ENCODE measurements at regions not wholly inside any gene's neighbourhood (a gene's known extent, or its start where the extent isn't known, plus 50 kb on each side); places are given as distances from the start of the nearest gene placed in this dataset.

- in situ Hi-C loops (cut with MboI; ENCODE audit: low pct_unique_long_range_greater_than_20kb, low sequenced_read_pairs) = no loop called here
- DNase-seq = no peak
Observed at GRCh38 chr2:200725596-200725995, 86.1 kb upstream of the BZW1 start.

GRCh38 chr2:200728630-200729029 lies 83.1 kb upstream of the BZW1 start:
- DNase-seq = no peak
- in situ Hi-C loops (cut with MboI; ENCODE audit: low pct_unique_long_range_greater_than_20kb, low sequenced_read_pairs) = no loop called here

- DNase-seq = no peak
- in situ Hi-C loops (cut with MboI; ENCODE audit: low pct_unique_long_range_greater_than_20kb, low sequenced_read_pairs) = no loop called here
Observed at GRCh38 chr2:200730302-200730701, 81.4 kb upstream of the BZW1 start.

- in situ Hi-C loops (cut with MboI; ENCODE audit: low pct_unique_long_range_greater_than_20kb, low sequenced_read_pairs) = no loop called here
- no peak for DNase-seq
Observed at GRCh38 chr2:200730960-200731359, 80.8 kb upstream of the BZW1 start.

DNA sequence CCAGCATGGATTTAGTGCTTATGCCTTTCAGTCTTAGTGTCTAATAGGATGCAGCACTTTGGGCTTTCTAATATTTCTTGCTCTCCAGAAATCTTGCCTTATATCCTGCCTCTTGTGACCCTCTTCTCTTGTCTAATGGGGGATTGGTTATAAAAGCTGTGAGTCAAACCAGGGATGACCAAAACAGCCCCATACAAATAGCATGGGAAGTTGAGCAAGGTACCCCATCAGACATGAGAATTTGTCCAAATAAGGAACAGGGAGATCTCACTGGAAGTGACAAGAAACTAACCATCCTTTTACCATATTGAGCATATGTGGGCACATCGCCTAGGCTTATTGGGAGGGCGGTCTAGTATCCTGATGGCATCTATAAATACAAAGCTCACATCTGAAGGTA lies 78.8 kb upstream of the BZW1 start:
- DNase-seq = no peak
- in situ Hi-C loops (cut with MboI; ENCODE audit: low pct_unique_long_range_greater_than_20kb, low sequenced_read_pairs) = no loop called here

DNA sequence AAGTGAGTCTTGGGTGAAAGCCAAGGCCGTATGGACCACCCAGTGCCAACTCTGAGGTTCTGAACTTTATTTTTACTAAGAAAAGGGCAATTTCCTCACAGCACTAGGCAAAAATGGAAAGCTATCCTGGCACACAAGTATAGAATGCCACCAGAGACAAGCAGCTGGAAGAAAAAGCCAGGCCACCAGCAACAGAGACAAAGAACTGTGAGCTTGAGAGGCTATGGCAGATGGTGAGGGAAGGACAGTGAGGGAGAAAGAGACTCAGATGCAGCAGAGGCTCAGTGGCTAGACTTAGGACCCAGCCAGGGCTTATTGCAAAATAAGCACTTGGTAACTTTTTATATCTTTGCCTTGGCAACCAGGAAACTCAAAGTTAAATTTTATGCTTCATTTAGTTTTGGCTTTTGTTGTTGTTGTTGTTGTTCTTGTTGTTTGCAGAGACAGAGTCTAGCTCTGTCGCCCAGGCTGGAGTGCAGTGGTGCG lies 78.0 kb upstream of the BZW1 start:
- in situ Hi-C loops (cut with MboI; ENCODE audit: low pct_unique_long_range_greater_than_20kb, low sequenced_read_pairs) = no loop called here
- no peak for DNase-seq

GRCh38 chr2:200735061-200735460 lies 76.6 kb upstream of the BZW1 start:
- in situ Hi-C loops (cut with MboI; ENCODE audit: low pct_unique_long_range_greater_than_20kb, low sequenced_read_pairs) = no loop called here
- DNase-seq = no peak

DNA sequence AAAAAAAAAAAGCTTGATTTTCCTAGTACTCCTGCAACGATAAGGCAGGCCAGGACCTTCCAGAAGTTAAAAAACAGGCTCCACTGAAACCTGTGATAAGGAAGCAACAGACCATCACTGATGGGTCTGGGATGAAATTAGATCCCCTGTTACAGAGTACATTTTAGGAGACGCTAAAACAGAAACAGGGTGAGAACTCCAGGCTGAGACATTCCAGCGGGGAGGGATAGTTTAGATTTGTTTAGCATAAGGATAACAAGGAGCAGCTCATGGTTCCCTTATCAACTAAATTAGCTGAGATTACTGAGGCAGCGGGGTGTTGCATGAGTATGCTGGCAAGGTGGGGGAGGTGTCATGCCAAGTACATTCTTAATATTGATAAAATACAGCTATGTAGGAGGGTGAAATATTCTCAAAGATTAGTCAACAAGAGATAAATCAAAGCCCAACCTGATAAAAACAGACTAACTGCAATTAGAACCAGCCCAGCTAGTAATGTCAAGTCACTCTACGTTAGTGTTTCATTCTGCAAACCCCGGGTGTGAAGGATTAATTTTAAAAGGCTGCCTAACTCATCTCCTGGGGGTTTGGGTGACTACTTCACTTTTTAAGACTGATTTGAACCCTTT lies 75.0 kb upstream of the BZW1 start:
- no peak for DNase-seq

DNA sequence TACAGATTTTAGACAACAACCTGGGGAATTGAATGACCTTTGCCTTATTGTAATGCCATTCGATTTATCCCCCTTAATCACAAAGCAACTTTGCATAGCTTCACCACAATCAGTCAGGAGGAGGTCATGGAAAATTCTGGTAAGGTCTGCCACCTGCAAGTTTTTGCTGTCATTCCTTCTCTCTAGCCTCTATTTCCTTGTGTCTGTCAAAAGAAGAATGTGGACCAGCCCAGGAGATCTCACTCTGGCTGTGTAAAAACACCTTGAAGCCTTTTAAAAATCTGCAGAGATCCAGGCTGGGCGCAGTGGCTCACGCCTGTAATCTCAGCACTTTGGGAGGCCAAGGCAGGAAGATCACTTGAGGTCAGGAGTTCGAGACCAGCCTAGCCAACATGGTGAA lies 74.1 kb upstream of the BZW1 start:
- no peak for DNase-seq
- in situ Hi-C loops (cut with MboI; ENCODE audit: low pct_unique_long_range_greater_than_20kb, low sequenced_read_pairs) = no loop called here

More for the DNA sequence above, 75.0 kb upstream of the BZW1 start:
- in situ Hi-C loops (cut with MboI; ENCODE audit: low pct_unique_long_range_greater_than_20kb, low sequenced_read_pairs) = no loop called here

GRCh38 chr2:200738590-200738989 lies 73.1 kb upstream of the BZW1 start:
- in situ Hi-C loops (cut with MboI; ENCODE audit: low pct_unique_long_range_greater_than_20kb, low sequenced_read_pairs) = no loop called here
- DNase-seq = no peak

DNA sequence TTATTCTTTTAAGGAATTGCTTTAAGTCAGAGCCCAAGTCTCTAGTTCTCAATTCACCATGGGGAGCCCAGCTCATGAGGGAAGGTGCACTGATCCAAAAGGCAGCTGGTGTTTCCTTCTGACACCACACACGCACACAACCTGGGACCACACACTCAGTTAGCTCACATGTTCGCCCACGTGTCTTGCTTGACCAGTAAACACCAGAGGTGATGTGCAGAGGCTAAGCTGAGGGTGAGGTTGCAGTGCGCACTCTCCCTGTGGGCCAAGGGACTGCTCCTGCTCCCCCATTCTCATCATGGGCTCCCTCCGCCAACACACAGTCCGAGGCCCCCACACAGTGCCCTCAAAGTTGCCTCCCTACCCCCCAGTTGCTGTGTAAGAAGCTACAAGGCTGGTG lies 70.8 kb upstream of the BZW1 start:
- in situ Hi-C loops (cut with MboI; ENCODE audit: low pct_unique_long_range_greater_than_20kb, low sequenced_read_pairs) = no loop called here
- DNase-seq = no peak

DNA sequence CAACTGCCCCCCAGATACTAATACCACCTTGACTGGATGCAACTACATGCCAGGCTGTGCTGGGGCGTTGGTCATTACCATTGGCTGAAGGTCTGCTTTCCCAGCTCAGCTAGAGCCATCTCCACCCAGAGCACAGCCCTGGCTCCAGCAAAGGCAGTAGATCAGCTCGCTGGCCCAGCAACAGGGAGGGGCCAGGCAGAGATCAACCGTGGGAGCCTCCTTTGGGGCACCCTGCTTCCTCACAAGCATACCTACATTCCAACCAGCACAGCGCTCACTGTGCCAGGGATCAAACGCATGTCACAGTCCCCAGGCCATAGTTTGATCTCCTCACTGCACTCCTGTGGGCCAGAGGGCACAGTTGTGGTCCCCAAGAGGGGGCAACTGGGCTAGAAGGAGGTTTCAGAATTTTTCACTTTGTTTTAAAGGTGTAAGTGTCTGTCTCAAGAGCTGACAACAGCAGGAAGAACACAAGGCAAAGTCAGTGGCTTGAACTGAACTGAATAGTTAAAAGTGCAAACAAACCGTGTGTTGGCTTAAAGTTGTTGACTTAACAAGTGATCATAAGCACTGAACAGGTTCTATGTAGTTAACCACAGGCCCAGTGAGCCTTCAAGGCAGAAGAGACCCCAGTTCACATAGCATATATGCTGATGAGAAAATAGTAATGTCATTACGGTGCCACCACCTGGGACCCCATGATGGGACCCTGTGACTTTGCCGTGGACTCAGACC lies 70.1 kb upstream of the BZW1 start:
- no peak for DNase-seq
- in situ Hi-C loops (cut with MboI; ENCODE audit: low pct_unique_long_range_greater_than_20kb, low sequenced_read_pairs) = no loop called here

GRCh38 chr2:200742426-200742825 lies 69.3 kb upstream of the BZW1 start:
- DNase-seq = no peak
- in situ Hi-C loops (cut with MboI; ENCODE audit: low pct_unique_long_range_greater_than_20kb, low sequenced_read_pairs) = no loop called here

- DNase-seq = no peak
- in situ Hi-C loops (cut with MboI; ENCODE audit: low pct_unique_long_range_greater_than_20kb, low sequenced_read_pairs) = no loop called here
Observed at GRCh38 chr2:200743042-200743676, 68.6 kb upstream of the BZW1 start.

DNA sequence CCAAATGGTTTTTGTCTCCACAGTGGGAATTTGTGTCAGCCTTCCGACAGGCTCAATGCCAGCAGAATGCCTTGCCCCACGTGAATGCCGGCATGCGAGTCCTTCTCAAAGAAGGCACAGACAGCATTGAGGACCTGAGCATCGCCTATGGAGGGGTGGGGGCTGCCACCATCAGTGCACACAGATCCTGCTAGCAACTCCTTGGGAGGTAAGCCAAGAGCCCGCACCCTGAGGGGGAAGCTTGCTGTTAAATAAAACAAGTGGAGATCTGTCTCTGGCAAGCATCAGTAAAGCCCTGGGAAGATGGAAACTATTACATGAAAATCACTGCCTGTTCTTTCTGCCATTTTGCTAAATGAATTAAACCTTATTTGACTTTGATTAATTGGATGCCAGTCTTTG lies 67.5 kb upstream of the BZW1 start:
- in situ Hi-C loops (cut with MboI; ENCODE audit: low pct_unique_long_range_greater_than_20kb, low sequenced_read_pairs) = no loop called here
- DNase-seq = no peak

GRCh38 chr2:200746301-200746700 lies 65.4 kb upstream of the BZW1 start:
- in situ Hi-C loops (cut with MboI; ENCODE audit: low pct_unique_long_range_greater_than_20kb, low sequenced_read_pairs) = no loop called here

DNA sequence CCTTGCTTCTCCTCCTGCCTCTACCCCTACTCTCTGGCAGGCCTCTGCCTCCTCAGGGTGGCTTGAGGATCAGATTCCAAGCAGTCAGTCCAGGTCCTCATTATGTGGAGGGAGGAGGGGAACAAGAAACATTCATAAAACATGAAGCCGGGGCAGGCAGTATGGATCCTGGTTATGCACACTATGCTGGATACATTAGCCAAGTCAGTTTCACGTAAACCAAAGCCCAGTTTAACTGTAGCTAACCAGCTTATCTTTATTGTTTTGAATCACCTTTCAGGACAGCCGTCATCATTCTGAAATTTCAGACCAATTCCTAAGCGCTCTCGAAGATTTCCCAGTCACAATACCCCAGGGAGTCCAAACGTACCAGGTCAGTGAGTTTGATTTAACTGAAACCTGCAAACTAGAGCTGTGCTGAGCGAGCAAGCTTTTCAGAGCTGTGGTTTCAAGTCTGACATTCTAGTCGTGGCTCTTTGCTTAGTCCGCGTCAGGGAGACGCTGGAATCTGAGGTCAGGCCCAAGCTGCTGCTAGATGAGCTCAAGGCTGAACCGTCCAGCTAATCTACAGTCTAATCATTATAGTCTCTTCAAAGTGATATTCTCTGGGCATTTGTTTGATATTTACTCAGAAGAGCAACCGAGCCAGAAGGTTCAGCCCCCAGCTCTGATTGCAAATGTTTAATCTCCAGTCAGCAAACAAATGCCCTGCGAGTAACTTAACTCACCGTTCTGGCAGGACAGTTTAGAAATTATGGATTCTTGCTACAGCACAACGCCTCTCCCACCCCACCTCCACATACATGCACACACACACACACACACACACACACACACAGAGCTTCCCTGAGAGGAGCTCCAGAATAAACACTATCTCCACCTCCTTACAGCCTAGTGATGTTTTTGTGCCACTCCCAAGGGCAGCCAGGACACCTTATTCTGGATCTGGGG lies 63.8 kb upstream of the BZW1 start:
- DNase-seq = no peak
- in situ Hi-C loops (cut with MboI; ENCODE audit: low pct_unique_long_range_greater_than_20kb, low sequenced_read_pairs) = no loop called here

More at GRCh38 chr2:200746301-200746700, 65.4 kb upstream of the BZW1 start:
- no peak for DNase-seq

GRCh38 chr2:200748779-200749178 lies 62.9 kb upstream of the BZW1 start:
- in situ Hi-C loops (cut with MboI; ENCODE audit: low pct_unique_long_range_greater_than_20kb, low sequenced_read_pairs) = no loop called here
- DNase-seq = no peak

- DNase-seq = peak; percentile 42
- in situ Hi-C loops (cut with MboI; ENCODE audit: low pct_unique_long_range_greater_than_20kb, low sequenced_read_pairs) = no loop called here
Observed at GRCh38 chr2:200749631-200750322, 61.9 kb upstream of the BZW1 start.

All from KBM-7 (cell line).